GM19240 (cell line): ENCODE measurements at regions not wholly inside any gene's neighbourhood (a gene's known extent, or its start where the extent isn't known, plus 50 kb on each side); places are given as distances from the start of the nearest gene placed in this dataset.
"Not testable (repeated sequence)": the region's sequence is repeated elsewhere in the genome, so short reads cannot be mapped to it uniquely, and the experiment has no call there.

Source experiments
- DNase-seq: peaks from one replicate; pipeline ENCODE4 v3.0.0; 2011; ENCODE audit warnings: low spot score; ENCODE audit not compliant: insufficient read length

DNA sequence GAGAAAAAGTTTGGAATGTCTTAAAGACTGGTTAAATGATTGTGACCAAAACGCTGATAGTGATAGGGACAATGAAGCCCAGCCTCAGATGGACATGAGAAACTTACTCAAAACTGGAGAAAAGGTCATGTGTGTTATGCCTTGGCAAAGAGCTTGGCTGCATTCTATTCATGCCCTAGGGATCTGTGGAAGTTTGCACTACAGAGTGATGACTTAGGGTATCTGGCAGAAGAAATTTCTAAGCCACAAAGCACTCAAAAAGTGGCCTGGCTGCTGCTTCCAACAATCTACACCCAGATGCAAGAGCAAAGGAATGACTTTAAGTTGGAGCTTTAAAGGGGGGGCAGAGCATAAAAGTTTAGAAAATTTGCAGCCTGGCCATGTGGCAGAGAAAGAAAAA is 521.3 kb downstream of the UQCRFS1 start:
- DNase-seq, result no peak

DNA sequence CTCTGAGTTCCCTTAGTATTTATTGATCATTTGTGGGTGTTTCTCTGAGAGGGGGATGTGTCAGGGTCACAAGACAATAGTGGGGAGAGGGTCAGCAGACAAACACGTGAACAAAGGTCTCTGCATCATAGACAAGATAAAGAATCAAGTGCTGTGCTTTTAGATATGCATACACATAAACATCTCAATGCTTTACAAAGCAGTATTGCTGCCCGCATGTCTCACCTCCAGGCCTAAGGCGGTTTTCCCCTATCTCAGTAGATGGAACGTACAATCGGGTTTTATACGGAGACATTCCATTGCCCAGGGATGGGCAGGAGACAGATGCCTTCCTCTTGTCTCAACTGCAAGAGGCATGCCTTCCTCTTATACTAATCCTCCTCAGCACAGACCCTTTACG is 523.5 kb downstream of the UQCRFS1 start:
- not testable (repeated sequence) for DNase-seq

DNA sequence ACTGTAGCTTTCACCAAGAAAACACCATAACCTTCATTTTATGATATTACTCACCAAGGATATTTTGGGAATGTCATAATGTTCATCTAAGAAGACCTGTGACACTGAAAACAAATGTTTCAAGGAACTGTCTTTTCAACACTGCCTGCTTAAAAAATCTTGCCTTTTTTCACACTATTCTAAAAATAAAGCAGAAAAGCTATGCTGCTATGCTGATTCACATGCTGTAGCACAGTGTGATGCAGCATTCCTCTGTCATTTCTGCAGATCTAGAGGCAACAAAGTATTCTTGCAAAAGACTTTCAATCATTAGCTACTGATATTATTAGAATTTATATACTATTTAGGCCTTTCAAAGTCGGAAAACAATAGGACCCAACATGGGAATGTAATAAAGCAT is 525.7 kb downstream of the UQCRFS1 start:
- DNase-seq, result no peak

DNA sequence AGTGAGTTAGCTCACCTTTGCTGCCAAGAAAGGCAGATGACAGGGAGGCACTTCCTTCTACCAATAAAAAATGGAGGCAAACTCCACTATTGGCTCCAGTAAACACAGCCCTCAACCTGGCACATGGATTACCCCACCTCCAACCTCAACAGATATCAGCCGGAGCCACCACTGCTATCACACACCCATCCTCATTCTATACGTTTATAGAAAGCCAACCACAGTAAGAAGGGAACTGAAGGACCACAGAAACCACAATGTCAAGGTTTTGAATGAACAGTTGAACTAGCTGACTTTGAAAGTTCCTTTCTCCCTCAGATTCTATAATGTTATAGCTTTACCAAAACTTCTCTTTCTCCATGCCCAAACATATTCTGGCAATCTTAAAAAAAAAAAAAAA is 526.2 kb downstream of the UQCRFS1 start:
- no peak for DNase-seq

DNA sequence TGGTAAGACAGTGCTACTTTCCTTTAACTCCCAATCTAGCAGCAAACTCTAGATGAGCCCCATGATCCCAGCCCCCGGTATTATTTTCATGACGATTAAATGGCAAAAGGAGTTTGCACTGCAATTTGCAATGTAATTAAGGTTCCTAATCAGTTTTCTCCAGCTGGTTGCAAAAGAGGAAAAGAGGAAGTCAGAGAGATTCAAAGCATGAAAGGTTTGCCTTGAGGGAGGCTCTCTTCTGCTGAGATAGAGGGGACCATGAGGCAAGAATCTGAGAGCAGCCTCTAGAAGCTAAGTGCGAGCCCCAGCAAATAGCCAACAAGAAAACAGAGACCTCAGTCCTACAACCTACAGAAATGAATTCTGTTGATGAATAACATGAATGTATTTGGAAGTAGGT is 527.1 kb downstream of the UQCRFS1 start:
- DNase-seq, result no peak

DNA sequence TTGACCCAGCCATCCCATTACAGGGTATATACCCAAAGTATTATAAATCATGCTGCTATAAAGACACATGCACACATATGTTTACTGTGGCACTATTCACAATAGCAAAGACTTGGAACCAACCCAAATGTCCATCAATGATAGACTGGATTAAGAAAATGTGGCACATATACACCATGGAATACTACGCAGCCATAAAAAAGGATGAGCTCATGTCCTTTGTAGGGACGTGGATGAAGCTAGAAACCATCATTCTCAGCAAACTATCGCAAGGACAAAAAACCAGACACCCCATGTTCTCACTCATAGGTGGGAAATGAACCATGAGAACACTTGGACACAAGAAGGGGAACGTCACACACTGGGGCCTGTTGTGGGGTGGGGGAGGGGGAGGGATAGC is 527.9 kb downstream of the UQCRFS1 start:
- not testable (repeated sequence) for DNase-seq

DNA sequence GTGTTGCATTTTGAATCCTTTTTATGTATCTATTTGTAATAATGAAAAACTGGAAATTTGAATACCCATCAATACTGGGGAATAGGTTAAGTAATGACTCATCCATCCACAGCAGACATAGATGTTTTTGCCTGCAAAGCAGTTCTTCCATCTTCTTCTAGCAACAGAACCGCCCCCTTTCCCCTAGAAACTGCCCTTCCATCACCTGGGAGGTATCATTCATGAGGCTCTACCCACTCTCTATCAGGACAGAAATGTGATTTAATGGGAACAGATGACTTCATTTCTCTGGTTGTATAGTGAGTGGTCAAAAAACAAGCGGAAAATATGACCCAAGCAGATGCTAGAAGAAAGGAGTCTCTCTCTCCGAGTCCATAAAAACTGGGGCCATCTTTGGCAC is 532.8 kb downstream of the UQCRFS1 start:
- no peak for DNase-seq

DNA sequence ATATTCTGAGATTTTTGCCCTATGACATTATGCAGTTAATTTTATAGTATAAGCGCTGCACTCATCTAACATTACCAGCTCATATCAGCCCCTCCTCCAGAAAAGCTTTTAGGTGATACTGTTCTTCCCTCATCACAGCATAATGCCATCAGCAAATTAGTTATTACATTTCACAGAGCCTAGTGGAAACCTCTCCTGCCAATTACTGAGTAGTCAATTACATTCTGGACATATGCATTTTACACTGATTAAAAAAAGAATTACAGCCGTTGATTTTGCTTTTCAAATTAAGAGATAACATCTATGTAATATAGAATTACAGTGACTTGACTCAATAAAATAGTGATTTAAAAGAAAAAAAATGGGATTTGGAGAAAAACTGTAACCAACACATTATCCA is 542.1 kb downstream of the UQCRFS1 start:
- DNase-seq, result no peak

DNA sequence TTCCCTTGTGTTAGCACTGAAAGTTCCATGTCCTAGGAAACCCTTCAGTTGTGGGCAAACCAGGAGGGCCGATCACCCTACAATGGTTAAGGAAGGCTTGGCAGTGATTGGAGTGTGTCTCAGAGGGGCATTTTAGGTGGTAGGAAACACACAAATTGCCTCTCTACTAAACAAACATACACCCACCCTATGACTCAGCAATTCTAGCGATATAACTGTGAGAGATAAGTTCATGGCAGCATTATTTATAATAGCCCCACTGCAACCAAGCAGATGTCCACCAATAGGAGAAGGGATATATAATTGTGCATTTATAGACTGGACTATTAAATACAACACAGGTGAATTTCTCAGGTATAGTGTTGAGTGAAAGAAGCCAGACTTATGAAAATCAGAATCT is 543.1 kb downstream of the UQCRFS1 start:
- DNase-seq, result no peak

DNA sequence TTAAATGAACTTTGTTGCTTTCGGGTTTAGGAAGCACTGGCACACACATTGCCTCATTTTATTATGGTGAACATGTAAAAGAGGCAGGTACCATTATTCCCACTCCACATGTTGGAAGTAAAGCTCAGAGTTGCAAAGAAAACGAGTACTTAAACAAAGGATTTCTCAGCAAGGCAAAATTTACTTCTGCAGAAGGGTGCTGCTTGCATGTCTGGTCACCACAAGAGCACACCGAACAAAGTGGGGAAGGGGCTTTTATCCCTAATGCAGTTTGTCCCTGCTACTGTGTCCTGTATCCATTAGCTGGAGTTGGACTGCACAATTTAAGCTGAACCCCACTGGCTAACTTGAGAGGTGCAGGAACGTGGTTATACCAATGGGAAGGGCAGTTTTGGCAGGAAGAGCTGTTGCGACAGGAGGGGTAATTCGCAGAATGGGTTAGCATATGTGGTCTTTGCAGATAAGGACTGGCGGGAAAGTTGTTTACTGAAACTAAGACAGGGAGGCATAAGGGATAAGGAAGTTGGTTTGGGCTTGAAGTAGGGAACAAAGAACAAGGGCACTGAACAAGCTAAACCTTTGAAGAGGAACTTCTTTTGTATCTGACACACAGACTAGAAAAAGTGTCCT is 545.5 kb downstream of the UQCRFS1 start:
- no peak for DNase-seq

DNA sequence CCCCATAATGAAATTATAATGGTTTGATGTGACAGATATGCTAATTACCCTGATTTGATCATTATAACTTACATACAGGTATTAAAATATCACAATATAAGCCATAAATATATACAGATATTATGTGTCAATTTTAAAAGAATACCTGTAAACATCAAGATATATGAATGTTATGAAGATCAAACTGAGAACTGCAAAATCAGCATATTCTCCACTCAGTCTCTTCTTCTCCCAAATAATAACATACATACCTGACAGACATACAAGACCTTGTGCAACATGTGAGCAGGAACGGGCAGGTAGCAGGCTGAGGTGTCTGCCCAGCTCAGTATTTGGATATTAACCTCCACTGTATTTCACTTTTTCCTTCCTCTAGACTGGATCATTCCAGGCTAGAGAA is 547.2 kb downstream of the UQCRFS1 start:
- DNase-seq, result no peak

DNA sequence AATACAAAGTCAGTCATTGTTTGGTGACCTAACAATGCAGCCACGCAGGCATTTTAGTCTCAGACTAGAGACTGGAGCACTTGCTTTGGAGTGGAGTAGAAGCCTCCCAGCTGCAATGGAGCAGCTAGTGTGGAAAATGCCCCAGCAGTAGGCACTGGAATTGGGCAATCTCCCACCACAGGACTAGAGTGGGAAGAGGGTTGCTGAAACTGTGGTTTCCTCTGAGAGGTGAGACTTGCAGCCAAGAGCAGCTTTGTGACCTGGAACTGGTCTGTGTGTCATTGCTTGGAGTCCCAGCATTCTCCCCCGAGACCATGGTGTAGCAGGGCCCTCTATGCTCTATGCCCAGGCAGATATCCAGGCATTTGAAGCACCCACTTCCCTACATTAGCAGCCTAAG is 556.3 kb downstream of the UQCRFS1 start:
- DNase-seq, result no peak

DNA sequence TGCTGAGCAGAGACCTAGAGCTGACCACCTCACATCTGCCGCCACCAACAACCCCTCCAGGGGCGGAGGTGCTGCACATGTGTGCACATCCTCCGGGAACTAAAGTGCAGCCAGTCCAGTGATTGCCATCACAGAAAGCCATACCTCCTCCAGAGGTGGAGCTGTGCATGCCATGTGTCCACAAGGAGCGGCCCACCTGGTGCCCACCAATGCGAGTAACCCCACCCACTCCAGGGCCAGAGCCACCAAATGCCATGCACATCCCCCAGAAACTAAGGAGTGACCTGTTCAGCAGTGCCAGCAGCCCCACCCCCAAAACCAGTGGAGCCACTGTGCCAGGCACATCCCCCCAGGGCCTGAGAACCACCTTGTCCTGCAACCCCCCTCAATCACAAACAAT is 557.9 kb downstream of the UQCRFS1 start:
- no peak for DNase-seq

DNA sequence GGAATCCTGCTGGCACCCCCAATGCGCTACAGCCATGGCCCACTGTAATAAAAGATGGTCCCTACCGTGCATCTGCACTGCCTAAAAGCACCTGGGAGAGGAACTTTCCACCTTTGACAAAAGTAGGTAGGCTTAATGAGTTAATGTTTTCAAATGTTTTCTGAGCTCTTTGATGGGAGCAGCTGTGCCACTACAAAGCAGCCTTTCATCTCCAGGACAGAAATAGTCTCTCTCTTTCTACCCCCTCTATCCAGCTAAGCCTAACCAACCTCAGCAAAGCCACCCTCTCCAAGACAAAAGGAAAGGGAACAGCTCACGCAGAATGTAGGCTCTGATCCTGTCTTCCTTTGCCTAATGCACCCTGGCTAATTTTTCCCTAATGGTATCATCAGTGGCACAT is 560.2 kb downstream of the UQCRFS1 start:
- DNase-seq, result no peak

DNA sequence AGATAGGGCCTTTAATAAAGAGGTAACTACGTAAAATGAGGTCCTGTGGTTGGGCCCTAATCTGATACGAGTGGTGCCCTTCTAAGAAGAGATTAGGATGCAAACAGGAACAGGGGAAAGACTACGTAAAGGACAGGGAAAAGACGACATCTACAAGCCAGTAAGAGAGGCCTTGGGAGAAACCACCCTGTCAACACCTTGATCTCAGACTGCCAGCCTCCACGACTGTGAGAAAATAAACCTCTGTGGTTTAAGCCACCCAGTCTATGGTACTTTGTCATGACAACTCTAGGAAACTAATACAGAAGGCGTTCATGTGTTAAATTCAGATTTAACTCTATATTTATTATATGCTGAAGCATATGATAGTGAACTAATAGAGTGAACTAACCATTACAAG is 566.3 kb downstream of the UQCRFS1 start:
- no peak for DNase-seq

DNA sequence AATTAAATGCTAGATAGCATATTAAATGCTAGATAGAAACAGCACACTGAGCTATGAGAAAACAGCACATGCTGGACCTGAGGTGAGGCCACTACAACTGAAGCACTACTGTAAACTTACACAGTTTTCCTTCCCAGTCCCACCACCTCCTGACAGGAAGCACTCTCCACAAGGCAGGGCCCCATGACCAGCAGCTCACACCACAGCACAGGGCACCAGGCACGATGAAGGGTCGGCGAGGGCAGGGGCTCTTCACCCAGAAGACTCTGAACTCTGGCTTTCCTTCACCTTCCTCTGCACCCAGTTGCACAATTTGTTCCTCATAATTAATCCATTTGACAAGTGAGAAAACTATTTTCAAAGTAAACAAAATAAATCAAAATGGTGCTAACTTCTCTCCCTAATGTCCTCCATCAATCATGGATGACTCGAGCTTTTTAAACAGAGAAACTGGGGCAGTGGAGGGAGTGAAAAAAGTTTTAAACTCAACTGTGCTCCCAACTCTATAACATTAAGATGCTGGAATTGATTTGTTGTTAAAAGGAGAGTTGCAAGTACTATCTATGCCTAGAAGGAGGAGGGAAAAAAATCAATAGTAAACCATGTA is 568.7 kb downstream of the UQCRFS1 start:
- no peak for DNase-seq

DNA sequence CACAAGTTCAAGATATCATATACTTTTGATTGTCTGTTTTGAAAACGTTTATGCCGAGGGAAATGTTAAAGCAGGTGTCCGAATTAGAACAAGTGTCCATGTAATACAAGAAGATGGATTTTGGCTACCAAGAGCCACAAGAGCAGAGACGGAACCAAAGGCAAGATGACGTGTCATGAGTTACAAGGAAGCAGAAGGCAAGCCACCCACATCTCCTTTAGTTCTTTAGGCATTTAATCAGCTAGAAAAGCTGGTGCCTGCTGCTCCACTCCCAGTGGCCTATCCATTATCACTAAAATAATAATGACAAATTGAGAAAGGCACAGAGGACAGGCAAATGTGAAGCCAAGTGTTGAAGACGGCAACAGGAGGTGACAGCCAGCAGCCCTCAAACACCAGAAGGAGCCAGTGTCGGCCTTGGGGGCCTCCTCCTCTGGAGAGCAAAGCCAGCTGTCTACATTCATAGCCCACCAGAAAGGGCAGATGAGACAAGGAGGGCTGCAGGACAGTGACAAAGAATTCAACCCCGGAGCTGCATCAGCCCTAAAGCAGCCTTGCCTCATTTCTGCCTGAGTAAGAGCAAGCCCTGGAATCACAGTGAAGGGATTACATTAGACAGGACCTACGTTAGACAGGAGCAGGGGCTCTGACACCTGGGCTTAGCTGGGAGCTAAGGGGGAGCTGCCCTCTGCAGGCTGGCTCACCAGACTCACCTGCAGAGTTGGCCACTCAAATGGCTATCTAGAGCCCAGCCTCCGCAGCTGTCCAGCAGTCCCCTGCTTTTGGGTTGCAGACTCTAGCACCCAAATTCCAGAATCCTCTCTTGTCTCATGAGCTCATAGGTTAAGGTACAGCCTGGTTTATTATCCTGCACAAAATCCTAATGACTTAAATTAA is 569.9 kb downstream of the UQCRFS1 start:
- no peak for DNase-seq

DNA sequence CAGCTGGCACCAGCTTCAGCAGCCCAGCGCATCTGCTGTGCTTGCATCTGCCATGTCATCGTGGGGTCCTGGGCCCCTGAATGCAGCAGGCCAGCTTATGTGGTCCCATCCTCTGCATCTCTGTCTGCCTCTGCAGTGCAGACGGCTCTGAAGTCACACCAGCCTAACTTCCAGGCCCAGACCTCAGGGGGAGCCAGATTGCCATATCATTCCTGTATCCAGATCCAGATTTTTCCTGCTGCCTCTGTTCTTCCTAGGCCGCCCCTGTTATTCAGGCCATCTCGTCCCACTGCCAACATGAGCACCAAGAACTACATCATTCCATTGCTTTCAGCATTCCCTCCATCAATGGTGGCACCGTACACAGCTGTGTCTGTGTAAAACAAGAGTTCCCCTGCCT is 571.6 kb downstream of the UQCRFS1 start:
- no peak for DNase-seq

DNA sequence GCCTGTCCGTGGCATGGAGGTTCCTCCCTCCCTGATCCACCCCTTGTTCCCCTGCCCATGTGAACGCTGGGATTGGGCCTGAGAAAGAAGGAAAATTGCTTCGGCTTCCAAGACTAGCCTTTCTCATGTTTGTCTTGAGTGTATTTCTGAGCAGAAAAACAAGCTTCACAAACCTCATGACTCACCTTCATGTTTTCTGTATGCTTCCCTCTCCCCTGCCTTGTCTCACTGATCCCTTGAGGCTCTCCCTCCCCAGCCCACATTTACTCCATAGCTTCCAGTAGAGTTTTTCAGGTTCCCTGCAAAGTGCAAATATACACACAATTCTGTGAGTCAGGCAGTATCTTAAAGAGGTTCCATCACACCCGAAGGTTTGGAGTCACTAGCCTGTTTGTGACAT is 572.4 kb downstream of the UQCRFS1 start:
- DNase-seq, result no peak

DNA sequence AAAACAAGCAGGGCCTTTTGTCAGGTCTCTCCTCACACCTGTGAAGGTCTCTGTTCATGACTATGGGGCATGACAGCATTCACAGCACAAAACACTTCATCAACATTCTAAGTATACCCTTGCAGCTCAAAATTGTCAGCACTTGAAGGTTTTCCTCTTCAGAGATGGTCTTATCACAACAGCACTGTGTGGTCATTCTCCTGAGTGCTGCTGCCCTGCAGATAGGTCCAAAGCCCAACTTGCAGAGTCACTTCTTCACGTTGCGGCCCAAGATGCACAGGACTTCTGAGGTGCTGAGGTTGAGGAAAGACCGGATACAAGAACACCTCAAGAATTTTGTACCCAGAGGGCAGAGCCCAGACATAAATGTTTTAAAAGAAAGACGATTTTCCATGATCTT is 574.5 kb downstream of the UQCRFS1 start:
- DNase-seq, result no peak

DNA sequence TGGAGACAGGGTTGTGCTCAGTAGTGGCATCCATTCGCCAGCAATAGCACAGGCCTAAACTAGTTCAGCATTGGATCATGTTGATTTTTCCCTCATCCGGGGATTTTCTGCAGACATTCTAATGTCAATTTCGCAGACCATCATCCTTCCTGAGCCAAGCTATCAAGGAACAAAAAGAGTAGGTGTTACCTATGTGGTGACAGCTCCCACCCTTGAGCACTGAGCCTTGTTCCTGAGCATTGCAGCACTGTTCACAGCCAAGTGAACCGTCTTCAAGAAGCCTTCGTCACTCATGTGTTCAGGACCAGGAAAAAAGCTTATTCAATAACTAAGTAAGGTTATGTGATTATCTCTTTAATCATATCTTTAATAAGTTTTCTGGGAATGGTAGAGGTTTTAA is 576.2 kb downstream of the UQCRFS1 start:
- no peak for DNase-seq

DNA sequence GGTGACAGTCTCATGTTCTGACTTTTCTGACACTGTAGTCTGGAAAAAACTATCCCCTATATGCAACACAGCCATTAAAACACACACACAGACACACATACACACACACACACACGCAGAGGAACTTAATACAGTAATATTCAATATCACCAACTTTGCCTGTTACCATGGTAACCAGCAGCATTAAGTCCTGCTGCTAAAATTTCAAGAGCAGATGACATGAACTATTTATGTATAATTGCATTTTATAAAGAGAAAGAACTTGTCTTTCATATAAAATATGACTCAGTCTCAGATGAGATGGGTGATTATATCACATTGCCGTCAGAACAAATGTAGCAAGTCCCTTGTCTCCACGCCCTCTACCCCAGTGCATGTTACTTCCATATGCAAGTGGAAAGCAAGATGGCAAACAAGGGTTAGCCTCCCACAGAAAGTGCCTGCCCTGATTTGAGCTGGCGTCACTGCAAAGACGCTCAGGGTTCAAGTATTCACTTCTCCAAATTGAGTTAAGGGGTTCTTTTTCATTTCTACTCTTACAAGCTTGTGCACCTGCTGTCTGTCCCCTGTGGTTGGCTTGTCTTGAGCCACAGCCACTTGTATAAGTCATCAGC is 576.8 kb downstream of the UQCRFS1 start:
- DNase-seq, result no peak
